GM12891 (cell line): ENCODE measurements at regions not wholly inside any gene's neighbourhood (a gene's known extent, or its start where the extent isn't known, plus 50 kb on each side); places are given as distances from the start of the nearest gene placed in this dataset.

Experiments
- POLR2A ChIP-seq: IDR thresholded peaks from 2 replicates; pipeline ENCODE4 v1.6.1; 2011; ENCODE audit warnings: low read depth, low read length, control low read depth
- POLR2AphosphoS5 ChIP-seq: IDR thresholded peaks from 2 replicates; pipeline ENCODE4 v1.6.1; 2011; ENCODE audit warnings: low read depth, low read length, control low read depth

GRCh38 chr7:12124028-12124427 is 87.1 kb upstream of the TMEM106B start:
- no peak for TF ChIP-seq POLR2AphosphoS5
- TF ChIP-seq POLR2A = no peak
